Gastrocnemius medialis (tissue), 4 donors: ENCODE measurements at regions not wholly inside any gene's neighbourhood (a gene's known extent, or its start where the extent isn't known, plus 50 kb on each side); places are given as distances from the start of the nearest gene placed in this dataset.

Experiments
- CTCF ChIP-seq, 5 experiments: fragments of 450-650 bp in 3 of 5; fragments of 200-600 bp in 2 of 5; sonication (generic) in 2 of 5; IDR thresholded peaks in 4 of 5; conservative IDR thresholded peaks in 1 of 5; 1 replicate in 4 of 5; 2 replicates in 1 of 5; pipeline ENCODE4 v1.5.1; 2016 to 2019; ENCODE audit warnings: antibody characterized with exemption in 5 of 5, mild to moderate bottlenecking in 3 of 5, moderate library complexity in 3 of 5
- POLR2A ChIP-seq, 2 donors: fragments of 450-650 bp; IDR thresholded peaks; one replicate each; pipeline ENCODE4 v1.6.1; 2017; ENCODE audit warnings: antibody characterized with exemption in 2 of 2, mild to moderate bottlenecking in 2 of 2, moderate library complexity in 2 of 2

- TF ChIP-seq CTCF (IDR thresholded peaks at IDR 0.05 in 4 of 5, conservative IDR thresholded peaks at IDR 0.05 in 1 of 5) (no peak), POLR2A (IDR thresholded peaks at IDR 0.05) (no peak)
These were observed 297.0 kb upstream of the PKDCC start for GRCh38 chr2:41750829-41751228.
